ENCODE measurements at regions not wholly inside any gene's neighbourhood (a gene's known extent, or its start where the extent isn't known, plus 50 kb on each side); places are given as distances from the start of the nearest gene placed in this dataset.

DNA sequence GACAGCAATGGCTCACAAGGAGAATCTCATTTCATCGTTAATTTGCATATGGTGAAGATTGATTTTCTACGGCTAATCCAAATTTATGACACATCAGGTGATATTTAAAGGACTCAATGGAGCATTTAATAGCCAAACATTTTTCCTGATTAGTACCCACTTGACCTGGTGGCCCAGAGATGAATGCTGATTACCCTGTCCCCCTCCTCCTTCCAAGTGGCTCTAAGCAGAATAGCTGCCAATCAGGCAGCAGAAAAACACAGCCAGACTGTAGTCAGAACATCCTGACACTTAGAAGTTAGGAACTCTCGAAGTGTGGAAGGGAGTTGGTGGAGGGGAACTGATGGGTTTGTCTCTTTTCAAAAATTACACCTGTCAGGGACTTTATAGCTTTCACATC lies 302.5 kb downstream of the ZNF621 start:
- H3K36me3 ChIP-seq (ENCODE audit: insufficient read depth, low read length), result no peaks in the 10 kb centered on the region
- no peaks in the 10 kb centered on the region for H3K27me3 ChIP-seq (ENCODE audit: control insufficient read depth in 1 of 2, insufficient read depth in 2 of 2, low read length in 2 of 2)
- no peak overlapping the region for H3K27ac ChIP-seq (ENCODE audit: low read depth, low read length)
- no peaks in the 10 kb centered on the region for H3K4me1 ChIP-seq (ENCODE audit: insufficient read depth, low read length)
- H3K4me3 ChIP-seq (ENCODE audit: low read depth in 1 of 2, low read length in 2 of 2), result no peak overlapping the region
- no peak overlapping the region for H3K9ac ChIP-seq (ENCODE audit: low read length)
- H3K9me3 ChIP-seq (ENCODE audit: low read length), result no peaks in the 10 kb centered on the region

DNA sequence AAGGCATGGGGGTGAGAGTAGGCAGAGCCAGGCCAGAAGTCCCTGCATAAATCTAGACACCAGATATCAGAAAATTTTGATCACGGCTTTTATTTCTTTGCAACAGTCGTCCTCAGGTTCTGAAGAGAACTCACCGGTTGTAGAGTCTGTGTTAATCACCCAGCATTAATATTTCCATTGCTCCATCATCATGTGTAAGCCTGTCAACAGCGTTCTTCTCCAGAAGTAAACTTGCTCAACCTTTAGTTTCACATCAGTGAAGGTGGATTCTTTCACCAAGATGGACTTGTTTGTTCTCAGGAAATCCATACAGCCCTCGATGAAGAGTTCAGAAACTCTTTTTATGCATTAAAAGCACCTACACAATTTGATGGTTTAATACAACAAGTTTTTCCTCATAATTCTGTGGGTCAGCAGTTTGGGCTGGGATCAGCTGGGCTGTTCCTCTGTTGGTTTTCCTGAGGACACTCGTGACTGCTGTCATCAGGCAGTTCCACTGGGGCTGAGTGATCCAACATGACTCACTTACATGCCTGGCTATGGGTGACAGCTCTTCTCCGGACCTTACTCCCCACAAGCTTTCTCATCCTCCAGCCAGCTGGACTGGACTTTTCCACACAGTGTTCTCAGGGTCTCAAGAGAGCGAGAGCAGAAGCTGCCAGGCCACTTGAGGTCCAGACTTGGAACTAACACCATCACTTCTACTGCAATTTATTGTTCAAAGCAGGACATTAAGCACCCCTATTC lies 303.4 kb downstream of the ZNF621 start:
- no peak overlapping the region for H3K9ac ChIP-seq (ENCODE audit: low read length)
- H3K36me3 ChIP-seq (ENCODE audit: insufficient read depth, low read length), result no peaks in the 10 kb centered on the region
- H3K27me3 ChIP-seq (ENCODE audit: control insufficient read depth in 1 of 2, insufficient read depth in 2 of 2, low read length in 2 of 2), result no peaks in the 10 kb centered on the region
- no peaks in the 10 kb centered on the region for H3K9me3 ChIP-seq (ENCODE audit: low read length)
- H3K4me1 ChIP-seq (ENCODE audit: insufficient read depth, low read length), result no peaks in the 10 kb centered on the region
- no peak overlapping the region for H3K4me3 ChIP-seq (ENCODE audit: low read depth in 1 of 2, low read length in 2 of 2)
- H3K27ac ChIP-seq (ENCODE audit: low read depth, low read length), result no peak overlapping the region

DNA sequence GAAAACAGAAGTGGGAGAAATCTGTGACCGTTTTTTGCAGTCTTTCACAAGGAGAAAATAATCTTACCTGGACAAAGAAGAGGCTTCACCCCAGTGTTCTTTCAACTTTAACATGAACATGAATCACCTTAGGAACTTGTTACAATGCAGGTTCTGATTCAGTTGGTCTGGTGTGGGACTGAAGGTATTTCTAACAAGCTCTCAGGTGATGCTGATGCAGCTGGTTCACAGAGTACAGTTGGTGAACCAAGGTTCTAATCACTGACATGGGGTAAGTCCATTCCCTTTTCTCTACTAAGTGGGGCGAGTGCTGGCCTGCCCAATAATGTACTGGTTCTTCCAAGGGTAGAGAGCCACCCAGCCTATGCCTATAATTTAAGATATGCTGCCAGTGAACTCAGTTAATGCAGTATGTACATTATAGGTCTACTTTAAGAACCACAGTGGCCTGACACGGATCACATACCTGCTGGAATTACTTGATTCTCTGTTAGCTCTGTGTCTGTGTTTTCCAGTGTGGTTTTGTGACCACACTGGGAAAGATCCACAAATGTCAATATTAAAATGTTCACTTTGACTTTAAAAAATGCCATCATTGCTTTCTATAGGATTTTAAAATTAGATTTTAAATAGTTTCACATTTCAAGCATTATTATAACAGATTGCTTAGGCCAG lies 304.1 kb downstream of the ZNF621 start:
- no peak overlapping the region for H3K27ac ChIP-seq (ENCODE audit: low read depth, low read length)
- H3K9me3 ChIP-seq (ENCODE audit: low read length), result no peaks in the 10 kb centered on the region
- H3K4me1 ChIP-seq (ENCODE audit: insufficient read depth, low read length), result no peaks in the 10 kb centered on the region
- no peaks in the 10 kb centered on the region for H3K36me3 ChIP-seq (ENCODE audit: insufficient read depth, low read length)
- H3K9ac ChIP-seq (ENCODE audit: low read length), result no peak overlapping the region
- no peak overlapping the region for H3K4me3 ChIP-seq (ENCODE audit: low read depth in 1 of 2, low read length in 2 of 2)
- H3K27me3 ChIP-seq (ENCODE audit: control insufficient read depth in 1 of 2, insufficient read depth in 2 of 2, low read length in 2 of 2), result no peaks in the 10 kb centered on the region

GRCh38 chr3:40829876-40830275 lies 305.1 kb downstream of the ZNF621 start:
- Histone ChIP-seq H3K4me1 (ENCODE audit: insufficient read depth, low read length) (no peaks in the 10 kb centered on the region), H3K9ac (ENCODE audit: low read length) (no peak overlapping the region), H3K27ac (ENCODE audit: low read depth, low read length) (no peak overlapping the region), H3K36me3 (ENCODE audit: insufficient read depth, low read length) (no peaks in the 10 kb centered on the region), H3K9me3 (ENCODE audit: low read length) (no peaks in the 10 kb centered on the region), H3K27me3 (ENCODE audit: control insufficient read depth in 1 of 2, insufficient read depth in 2 of 2, low read length in 2 of 2) (no peaks in the 10 kb centered on the region), H3K4me3 (ENCODE audit: low read depth in 1 of 2, low read length in 2 of 2) (no peak overlapping the region)

DNA sequence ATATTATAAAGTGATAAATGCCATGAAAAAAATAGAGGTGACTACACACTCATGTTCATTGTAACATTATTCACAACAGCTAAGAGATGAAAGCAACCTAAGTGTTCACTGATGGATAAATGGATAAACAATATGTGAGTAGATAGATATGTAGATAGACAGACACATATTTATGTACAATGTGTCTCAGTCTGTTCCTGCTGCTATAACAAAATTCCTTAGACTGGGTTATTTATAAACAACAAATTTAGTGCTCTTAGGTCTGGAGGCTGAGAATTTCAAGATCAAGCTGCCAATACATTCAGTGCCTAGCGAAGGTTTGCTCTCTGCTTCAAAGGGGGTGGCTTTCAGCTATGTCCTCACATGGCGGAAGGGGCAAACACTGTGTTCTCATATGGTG lies 312.5 kb downstream of the ZNF621 start:
- no peaks in the 10 kb centered on the region for H3K9me3 ChIP-seq (ENCODE audit: low read length)
- no peaks in the 10 kb centered on the region for H3K27me3 ChIP-seq (ENCODE audit: control insufficient read depth in 1 of 2, insufficient read depth in 2 of 2, low read length in 2 of 2)
- no peaks in the 10 kb centered on the region for H3K4me1 ChIP-seq (ENCODE audit: insufficient read depth, low read length)
- H3K9ac ChIP-seq (ENCODE audit: low read length), result no peak overlapping the region
- H3K27ac ChIP-seq (ENCODE audit: low read depth, low read length), result no peak overlapping the region
- H3K4me3 ChIP-seq (ENCODE audit: low read depth in 1 of 2, low read length in 2 of 2), result no peak overlapping the region
- no peaks in the 10 kb centered on the region for H3K36me3 ChIP-seq (ENCODE audit: insufficient read depth, low read length)

DNA sequence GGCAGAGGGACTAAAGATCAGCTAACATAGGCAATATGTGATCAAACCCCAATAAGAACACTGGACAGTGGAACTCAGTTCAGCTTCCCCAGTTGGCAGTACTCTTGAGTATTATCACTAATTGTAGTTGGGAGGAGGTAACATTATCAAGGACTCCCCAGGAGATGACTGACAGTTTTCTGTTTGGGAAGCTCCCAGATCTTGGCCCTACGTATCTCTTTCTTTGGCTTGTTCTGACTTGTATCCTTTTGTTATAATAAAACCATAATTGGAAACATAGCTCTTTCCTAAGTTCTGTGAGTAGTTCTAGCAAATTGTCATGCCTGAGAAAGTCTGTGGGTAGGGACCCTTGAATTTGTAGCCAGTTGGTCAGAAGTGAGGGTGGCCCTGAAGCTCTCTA lies 316.4 kb downstream of the ZNF621 start:
- Histone ChIP-seq H3K4me3 (ENCODE audit: low read depth in 1 of 2, low read length in 2 of 2) (no peak overlapping the region), H3K36me3 (ENCODE audit: insufficient read depth, low read length) (no peaks in the 10 kb centered on the region), H3K9me3 (ENCODE audit: low read length) (no peaks in the 10 kb centered on the region), H3K4me1 (ENCODE audit: insufficient read depth, low read length) (no peaks in the 10 kb centered on the region), H3K9ac (ENCODE audit: low read length) (no peak overlapping the region), H3K27me3 (ENCODE audit: control insufficient read depth in 1 of 2, insufficient read depth in 2 of 2, low read length in 2 of 2) (no peaks in the 10 kb centered on the region), H3K27ac (ENCODE audit: low read depth, low read length) (no peak overlapping the region)

GRCh38 chr3:40841570-40842109 lies 316.9 kb downstream of the ZNF621 start:
- Histone ChIP-seq H3K9me3 (ENCODE audit: low read length) (no peaks in the 10 kb centered on the region), H3K27me3 (ENCODE audit: control insufficient read depth in 1 of 2, insufficient read depth in 2 of 2, low read length in 2 of 2) (no peaks in the 10 kb centered on the region), H3K9ac (ENCODE audit: low read length) (no peak overlapping the region), H3K4me1 (ENCODE audit: insufficient read depth, low read length) (no peaks in the 10 kb centered on the region), H3K27ac (ENCODE audit: low read depth, low read length) (no peak overlapping the region), H3K36me3 (ENCODE audit: insufficient read depth, low read length) (no peaks in the 10 kb centered on the region), H3K4me3 (ENCODE audit: low read depth in 1 of 2, low read length in 2 of 2) (no peak overlapping the region)

DNA sequence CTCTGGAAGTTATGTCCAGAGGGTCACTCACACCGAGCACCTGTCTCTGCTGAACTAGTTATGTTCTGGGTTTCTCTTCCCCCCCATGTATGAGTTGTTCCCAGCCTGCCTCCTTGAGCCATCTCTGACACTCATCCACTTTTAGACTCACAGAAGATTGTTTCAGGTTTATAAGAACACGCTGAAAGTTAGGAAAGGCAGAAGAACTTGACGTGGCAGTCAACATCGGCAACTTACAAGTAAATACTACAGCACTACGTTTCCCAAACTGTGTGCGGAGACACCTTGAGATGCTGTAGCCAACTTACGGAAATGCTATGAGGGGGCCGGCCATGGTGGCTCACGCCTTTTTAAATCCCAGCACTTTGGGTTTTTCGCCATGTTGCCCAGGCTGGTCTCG lies 318.0 kb downstream of the ZNF621 start:
- no peak overlapping the region for H3K27ac ChIP-seq (ENCODE audit: low read depth, low read length)
- H3K4me1 ChIP-seq (ENCODE audit: insufficient read depth, low read length), result no peaks in the 10 kb centered on the region
- no peaks in the 10 kb centered on the region for H3K36me3 ChIP-seq (ENCODE audit: insufficient read depth, low read length)
- no peak overlapping the region for H3K4me3 ChIP-seq (ENCODE audit: low read depth in 1 of 2, low read length in 2 of 2)
- H3K9me3 ChIP-seq (ENCODE audit: low read length), result no peaks in the 10 kb centered on the region
- H3K9ac ChIP-seq (ENCODE audit: low read length), result no peak overlapping the region
- no peaks in the 10 kb centered on the region for H3K27me3 ChIP-seq (ENCODE audit: control insufficient read depth in 1 of 2, insufficient read depth in 2 of 2, low read length in 2 of 2)

GRCh38 chr3:40843208-40843624 lies 318.5 kb downstream of the ZNF621 start:
- Histone ChIP-seq H3K36me3 (ENCODE audit: insufficient read depth, low read length) (no peaks in the 10 kb centered on the region), H3K4me3 (ENCODE audit: low read depth in 1 of 2, low read length in 2 of 2) (no peak overlapping the region), H3K27me3 (ENCODE audit: control insufficient read depth in 1 of 2, insufficient read depth in 2 of 2, low read length in 2 of 2) (no peaks in the 10 kb centered on the region), H3K4me1 (ENCODE audit: insufficient read depth, low read length) (no peaks in the 10 kb centered on the region), H3K9ac (ENCODE audit: low read length) (no peak overlapping the region), H3K9me3 (ENCODE audit: low read length) (no peaks in the 10 kb centered on the region), H3K27ac (ENCODE audit: low read depth, low read length) (no peak overlapping the region)

DNA sequence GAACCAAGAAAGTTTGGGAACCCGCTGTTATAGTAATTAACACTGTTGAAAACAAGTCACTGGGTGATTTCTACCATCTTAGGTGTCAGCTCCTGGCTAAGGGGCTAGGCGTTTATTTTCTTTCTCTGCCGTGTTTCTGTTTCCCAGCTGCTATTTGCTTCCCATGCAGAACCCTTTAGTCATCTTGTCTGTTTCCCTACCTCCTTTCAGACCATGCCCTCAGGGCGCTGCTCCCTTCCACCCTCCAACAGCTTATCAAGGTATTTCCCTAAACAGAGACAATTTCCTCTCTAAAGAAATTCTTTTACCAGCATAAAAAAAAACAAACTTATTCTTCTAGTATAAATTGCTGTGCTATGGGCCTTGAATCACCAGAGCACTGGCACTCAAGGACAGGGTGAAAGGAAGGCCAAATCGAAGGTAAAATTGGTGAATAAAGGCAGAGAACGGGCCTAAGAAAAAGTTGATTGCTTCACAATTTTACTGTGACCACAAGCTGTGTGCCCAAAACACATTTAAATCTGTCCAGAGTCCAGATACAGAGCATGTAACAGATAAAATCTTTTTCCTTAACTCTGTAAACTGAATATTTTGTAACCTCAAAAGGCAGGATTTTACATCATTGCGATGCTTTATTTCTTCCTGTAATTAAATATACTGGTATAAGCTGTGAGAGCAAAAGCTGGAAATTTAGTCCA lies 319.2 kb downstream of the ZNF621 start:
- no peaks in the 10 kb centered on the region for H3K9me3 ChIP-seq (ENCODE audit: low read length)
- H3K4me3 ChIP-seq (ENCODE audit: low read depth in 1 of 2, low read length in 2 of 2), result no peak overlapping the region
- H3K9ac ChIP-seq (ENCODE audit: low read length), result no peak overlapping the region
- H3K27ac ChIP-seq (ENCODE audit: low read depth, low read length), result no peak overlapping the region
- no peaks in the 10 kb centered on the region for H3K36me3 ChIP-seq (ENCODE audit: insufficient read depth, low read length)
- no peaks in the 10 kb centered on the region for H3K4me1 ChIP-seq (ENCODE audit: insufficient read depth, low read length)
- H3K27me3 ChIP-seq (ENCODE audit: control insufficient read depth in 1 of 2, insufficient read depth in 2 of 2, low read length in 2 of 2), result no peaks in the 10 kb centered on the region

- Histone ChIP-seq H3K36me3 (ENCODE audit: insufficient read depth, low read length) (no peaks in the 10 kb centered on the region), H3K4me1 (ENCODE audit: insufficient read depth, low read length) (no peaks in the 10 kb centered on the region), H3K27ac (ENCODE audit: low read depth, low read length) (no peak overlapping the region), H3K9me3 (ENCODE audit: low read length) (no peaks in the 10 kb centered on the region), H3K9ac (ENCODE audit: low read length) (no peak overlapping the region), H3K27me3 (ENCODE audit: control insufficient read depth in 1 of 2, insufficient read depth in 2 of 2, low read length in 2 of 2) (no peaks in the 10 kb centered on the region), H3K4me3 (ENCODE audit: low read depth in 1 of 2, low read length in 2 of 2) (no peak overlapping the region)
Observed at GRCh38 chr3:40844896-40845295, 320.1 kb downstream of the ZNF621 start.
